ENCODE measurements at regions not wholly inside any gene's neighbourhood (a gene's known extent, or its start where the extent isn't known, plus 50 kb on each side); places are given as distances from the start of the nearest gene placed in this dataset.
A peak's percentile ranks its signal among the peaks of the same experiment; 100 is the strongest.

DNA sequence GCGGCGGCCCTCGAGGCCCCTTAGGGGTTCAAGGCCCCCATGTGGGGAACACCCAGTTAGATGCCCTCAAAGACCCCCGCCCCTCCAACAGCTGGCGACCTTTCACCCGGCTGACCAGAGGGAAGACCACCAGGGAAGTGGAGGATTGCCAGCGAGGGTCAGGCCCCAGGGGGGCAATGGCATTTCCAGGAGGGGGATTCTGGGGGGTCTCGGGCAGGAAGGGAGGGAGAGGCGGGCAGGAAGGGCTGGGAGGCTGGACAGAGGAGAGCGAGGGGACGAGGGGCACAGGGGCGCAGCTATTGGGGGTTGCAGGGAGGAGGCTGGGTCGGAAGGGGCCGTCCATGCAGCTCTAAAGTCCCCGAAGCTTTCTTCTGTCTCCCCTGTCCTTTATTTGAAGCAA, 139.5 kb downstream of the C16orf95 start:
- Mint-ChIP-seq H3K4me3 (no peak overlapping the region), H3K27ac (no peak overlapping the region), H3K9me3 (no peaks in the 10 kb centered on the region), H3K27me3 (ENCODE audit: insufficient read depth) (peaks cover 9% of the 10 kb centered on the region), H3K4me1 (peaks cover 3% of the 10 kb centered on the region), H3K36me3 (ENCODE audit: low read depth) (no peaks in the 10 kb centered on the region)
- DNase-seq = no peak
- Histone ChIP-seq H3K27me3 (ENCODE audit: control insufficient read depth, insufficient read depth, low read length, poor library complexity, severe bottlenecking) (no peaks in the 10 kb centered on the region), H3K9me3 (ENCODE audit: control insufficient read depth, low read length) (no peaks in the 10 kb centered on the region), H3K9ac (ENCODE audit: extremely low read depth, low read length, poor library complexity, severe bottlenecking) (no peak overlapping the region), H3K4me3 (ENCODE audit: low read length) (no peak overlapping the region), H3K27ac (ENCODE audit: low read depth, low read length) (no peak overlapping the region), H3K4me1 (ENCODE audit: control insufficient read depth, insufficient read depth, low read length) (no peaks in the 10 kb centered on the region), H3K36me3 (ENCODE audit: control insufficient read depth, insufficient read depth, low read length) (no peaks in the 10 kb centered on the region)
- 85% methylated on average over 15 of the region's 15 CpGs; no CpG with 5 or more reads in 1 of the 2 experiments for WGBS, 2 experiments (ENCODE audit: insufficient coverage in 1 of 2, insufficient read length in 1 of 2)
- TF ChIP-seq, protein P1, sequence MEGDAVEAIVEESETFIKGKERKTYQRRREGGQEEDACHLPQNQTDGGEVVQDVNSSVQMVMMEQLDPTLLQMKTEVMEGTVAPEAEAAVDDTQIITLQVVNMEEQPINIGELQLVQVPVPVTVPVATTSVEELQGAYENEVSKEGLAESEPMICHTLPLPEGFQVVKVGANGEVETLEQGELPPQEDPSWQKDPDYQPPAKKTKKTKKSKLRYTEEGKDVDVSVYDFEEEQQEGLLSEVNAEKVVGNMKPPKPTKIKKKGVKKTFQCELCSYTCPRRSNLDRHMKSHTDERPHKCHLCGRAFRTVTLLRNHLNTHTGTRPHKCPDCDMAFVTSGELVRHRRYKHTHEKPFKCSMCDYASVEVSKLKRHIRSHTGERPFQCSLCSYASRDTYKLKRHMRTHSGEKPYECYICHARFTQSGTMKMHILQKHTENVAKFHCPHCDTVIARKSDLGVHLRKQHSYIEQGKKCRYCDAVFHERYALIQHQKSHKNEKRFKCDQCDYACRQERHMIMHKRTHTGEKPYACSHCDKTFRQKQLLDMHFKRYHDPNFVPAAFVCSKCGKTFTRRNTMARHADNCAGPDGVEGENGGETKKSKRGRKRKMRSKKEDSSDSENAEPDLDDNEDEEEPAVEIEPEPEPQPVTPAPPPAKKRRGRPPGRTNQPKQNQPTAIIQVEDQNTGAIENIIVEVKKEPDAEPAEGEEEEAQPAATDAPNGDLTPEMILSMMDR (conservative IDR thresholded peaks at IDR 0.05) = no peak

DNA sequence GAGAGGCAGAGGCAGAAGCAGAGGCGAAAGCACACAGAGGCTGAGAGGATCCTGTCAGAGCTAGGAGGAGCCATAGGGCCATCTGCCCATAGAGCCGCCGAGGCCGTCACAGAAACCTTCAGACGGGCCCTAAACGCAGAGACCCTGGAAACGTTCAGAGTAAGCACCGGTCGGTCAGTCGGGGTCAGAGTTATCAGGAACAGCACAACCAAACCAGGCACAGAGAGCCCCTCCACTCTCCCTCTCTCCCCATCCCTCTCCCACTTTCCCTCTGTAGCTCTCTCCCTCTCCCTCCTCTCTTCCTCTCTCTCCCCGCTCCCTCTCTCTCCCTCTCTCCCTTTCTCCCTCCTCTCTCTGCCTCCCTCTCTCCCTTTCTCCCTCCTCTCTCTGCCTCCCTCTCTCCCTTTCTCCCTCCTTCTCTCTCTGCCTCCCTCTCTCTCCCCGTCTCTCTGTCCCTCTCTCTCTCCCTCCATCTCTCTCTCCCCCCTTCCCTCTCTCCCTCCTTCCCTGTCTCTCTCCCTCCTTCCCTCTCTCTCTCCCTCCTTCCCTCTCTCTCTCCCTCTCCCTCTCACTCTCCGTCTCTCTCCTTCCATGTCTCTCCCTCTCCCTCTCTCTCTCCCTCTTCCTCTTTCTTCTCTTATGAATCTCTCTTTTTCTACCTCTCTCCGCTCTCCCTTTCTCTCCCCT, 138.9 kb downstream of the C16orf95 start:
- Mint-ChIP-seq H3K4me1 (peaks cover 3% of the 10 kb centered on the region), H3K27ac (no peak overlapping the region), H3K27me3 (ENCODE audit: insufficient read depth) (peaks cover 9% of the 10 kb centered on the region), H3K4me3 (peak overlapping the region; percentile 24), H3K9me3 (no peaks in the 10 kb centered on the region), H3K36me3 (ENCODE audit: low read depth) (no peaks in the 10 kb centered on the region)
- Histone ChIP-seq H3K4me3 (ENCODE audit: low read length) (no peak overlapping the region), H3K9ac (ENCODE audit: extremely low read depth, low read length, poor library complexity, severe bottlenecking) (no peak overlapping the region), H3K27ac (ENCODE audit: low read depth, low read length) (no peak overlapping the region), H3K27me3 (ENCODE audit: control insufficient read depth, insufficient read depth, low read length, poor library complexity, severe bottlenecking) (no peaks in the 10 kb centered on the region), H3K36me3 (ENCODE audit: control insufficient read depth, insufficient read depth, low read length) (no peaks in the 10 kb centered on the region), H3K4me1 (ENCODE audit: control insufficient read depth, insufficient read depth, low read length) (no peaks in the 10 kb centered on the region), H3K9me3 (ENCODE audit: control insufficient read depth, low read length) (no peaks in the 10 kb centered on the region)
- WGBS, 2 experiments (ENCODE audit: insufficient coverage in 1 of 2, insufficient read length in 1 of 2) = 46 to 57% methylated on average over 9 to 13 of the region's 14 CpGs
- TF ChIP-seq, protein P1 (conservative IDR thresholded peaks at IDR 0.05) = no peak
- DNase-seq = peak; percentile 71

DNA sequence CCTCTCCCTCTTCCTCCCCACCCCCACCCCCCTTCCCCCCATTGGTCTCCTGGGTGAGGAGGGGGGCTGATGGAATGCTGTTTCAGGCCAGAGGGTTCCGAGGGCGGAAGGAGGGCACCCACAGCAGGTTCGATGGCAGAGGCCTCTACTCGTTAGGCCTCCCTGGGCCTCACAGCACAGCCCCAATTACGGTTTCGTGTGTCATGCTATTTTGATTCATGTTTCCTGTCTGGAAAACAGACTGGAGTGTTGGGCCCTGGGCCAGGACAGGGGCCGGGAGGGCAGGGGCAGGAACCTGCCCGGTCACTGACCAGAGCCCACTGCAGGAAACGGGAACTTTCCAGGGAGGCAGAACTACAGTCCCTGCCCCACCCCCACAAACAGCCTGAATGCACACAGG, 138.2 kb downstream of the C16orf95 start:
- Histone ChIP-seq H3K27ac (ENCODE audit: low read depth, low read length) (no peak overlapping the region), H3K9ac (ENCODE audit: extremely low read depth, low read length, poor library complexity, severe bottlenecking) (no peak overlapping the region), H3K4me1 (ENCODE audit: control insufficient read depth, insufficient read depth, low read length) (no peaks in the 10 kb centered on the region), H3K27me3 (ENCODE audit: control insufficient read depth, insufficient read depth, low read length, poor library complexity, severe bottlenecking) (no peaks in the 10 kb centered on the region), H3K36me3 (ENCODE audit: control insufficient read depth, insufficient read depth, low read length) (no peaks in the 10 kb centered on the region), H3K4me3 (ENCODE audit: low read length) (no peak overlapping the region), H3K9me3 (ENCODE audit: control insufficient read depth, low read length) (no peaks in the 10 kb centered on the region)
- DNase-seq = no peak
- Mint-ChIP-seq H3K4me3 (no peak overlapping the region), H3K4me1 (peaks cover 3% of the 10 kb centered on the region), H3K9me3 (peaks cover 2% of the 10 kb centered on the region), H3K27me3 (ENCODE audit: insufficient read depth) (peaks cover 9% of the 10 kb centered on the region), H3K27ac (no peak overlapping the region), H3K36me3 (ENCODE audit: low read depth) (no peaks in the 10 kb centered on the region)
- 52 to 83% methylated on average over 7 to 9 of the region's 9 CpGs for WGBS, 2 experiments (ENCODE audit: insufficient coverage in 1 of 2, insufficient read length in 1 of 2)
- TF ChIP-seq, protein P1 (conservative IDR thresholded peaks at IDR 0.05) = no peak

Measured in endodermal cell (in vitro differentiated cells).